ENCODE measurements at regions not wholly inside any gene's neighbourhood (a gene's known extent, or its start where the extent isn't known, plus 50 kb on each side); places are given as distances from the start of the nearest gene placed in this dataset.

DNA sequence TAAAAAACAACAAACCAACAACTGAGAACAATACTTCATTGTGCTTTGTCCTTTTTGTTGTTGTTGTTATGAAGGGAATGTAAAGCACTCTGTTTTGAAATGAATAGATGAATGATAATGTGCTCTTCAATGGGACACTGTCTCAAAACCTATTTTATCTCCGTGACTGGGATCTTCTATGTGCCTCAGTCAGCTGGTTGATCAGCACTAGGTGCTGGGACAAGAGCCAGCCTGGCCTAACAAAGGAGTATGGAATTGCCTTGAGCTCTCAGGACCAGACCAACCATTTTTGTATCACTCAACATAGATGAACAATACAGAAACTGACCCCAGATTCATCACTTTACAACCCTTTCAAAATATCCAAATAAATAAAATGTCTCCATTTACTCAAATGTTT is 440.2 kb downstream of the KCNJ2 start:
- TF ChIP-seq, protein P1, sequence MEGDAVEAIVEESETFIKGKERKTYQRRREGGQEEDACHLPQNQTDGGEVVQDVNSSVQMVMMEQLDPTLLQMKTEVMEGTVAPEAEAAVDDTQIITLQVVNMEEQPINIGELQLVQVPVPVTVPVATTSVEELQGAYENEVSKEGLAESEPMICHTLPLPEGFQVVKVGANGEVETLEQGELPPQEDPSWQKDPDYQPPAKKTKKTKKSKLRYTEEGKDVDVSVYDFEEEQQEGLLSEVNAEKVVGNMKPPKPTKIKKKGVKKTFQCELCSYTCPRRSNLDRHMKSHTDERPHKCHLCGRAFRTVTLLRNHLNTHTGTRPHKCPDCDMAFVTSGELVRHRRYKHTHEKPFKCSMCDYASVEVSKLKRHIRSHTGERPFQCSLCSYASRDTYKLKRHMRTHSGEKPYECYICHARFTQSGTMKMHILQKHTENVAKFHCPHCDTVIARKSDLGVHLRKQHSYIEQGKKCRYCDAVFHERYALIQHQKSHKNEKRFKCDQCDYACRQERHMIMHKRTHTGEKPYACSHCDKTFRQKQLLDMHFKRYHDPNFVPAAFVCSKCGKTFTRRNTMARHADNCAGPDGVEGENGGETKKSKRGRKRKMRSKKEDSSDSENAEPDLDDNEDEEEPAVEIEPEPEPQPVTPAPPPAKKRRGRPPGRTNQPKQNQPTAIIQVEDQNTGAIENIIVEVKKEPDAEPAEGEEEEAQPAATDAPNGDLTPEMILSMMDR (IDR thresholded peaks at IDR 0.05), result no peak
- TF ChIP-seq POLR2A (IDR thresholded peaks at IDR 0.05) (no peak), EP300 (IDR thresholded peaks at IDR 0.05) (no peak), POLR2AphosphoS5 (IDR thresholded peaks at IDR 0.05) (no peak)

Data from stomach (tissue), 4 donors.